Prostate gland (tissue), 2 donors: ENCODE measurements at regions not wholly inside any gene's neighbourhood (a gene's known extent, or its start where the extent isn't known, plus 50 kb on each side); places are given as distances from the start of the nearest gene placed in this dataset.

Experiments
- POLR2A ChIP-seq: fragments of 450-650 bp; IDR thresholded peaks from one replicate; pipeline ENCODE4 v1.6.1; 2016; ENCODE audit warnings: antibody characterized with exemption, mild to moderate bottlenecking
- POLR2AphosphoS5 ChIP-seq: sonication (generic); formaldehyde crosslinking; IDR thresholded peaks from one replicate; pipeline ENCODE4 v1.6.1; 2017; ENCODE audit warnings: antibody characterized with exemption
- TF ChIP-seq, protein P1 (sequence below), 4 experiments: fragments of 200-600 bp in 2 of 4; fragments of 450-650 bp in 2 of 4; sonication (generic) in 2 of 4; IDR thresholded peaks; 1 replicate in 3 of 4; 2 replicates in 1 of 4; pipeline ENCODE4 v1.5.1; 2016 to 2019; ENCODE audit warnings: antibody characterized with exemption in 4 of 4, mild to moderate bottlenecking in 2 of 4, moderate library complexity in 2 of 4

DNA sequence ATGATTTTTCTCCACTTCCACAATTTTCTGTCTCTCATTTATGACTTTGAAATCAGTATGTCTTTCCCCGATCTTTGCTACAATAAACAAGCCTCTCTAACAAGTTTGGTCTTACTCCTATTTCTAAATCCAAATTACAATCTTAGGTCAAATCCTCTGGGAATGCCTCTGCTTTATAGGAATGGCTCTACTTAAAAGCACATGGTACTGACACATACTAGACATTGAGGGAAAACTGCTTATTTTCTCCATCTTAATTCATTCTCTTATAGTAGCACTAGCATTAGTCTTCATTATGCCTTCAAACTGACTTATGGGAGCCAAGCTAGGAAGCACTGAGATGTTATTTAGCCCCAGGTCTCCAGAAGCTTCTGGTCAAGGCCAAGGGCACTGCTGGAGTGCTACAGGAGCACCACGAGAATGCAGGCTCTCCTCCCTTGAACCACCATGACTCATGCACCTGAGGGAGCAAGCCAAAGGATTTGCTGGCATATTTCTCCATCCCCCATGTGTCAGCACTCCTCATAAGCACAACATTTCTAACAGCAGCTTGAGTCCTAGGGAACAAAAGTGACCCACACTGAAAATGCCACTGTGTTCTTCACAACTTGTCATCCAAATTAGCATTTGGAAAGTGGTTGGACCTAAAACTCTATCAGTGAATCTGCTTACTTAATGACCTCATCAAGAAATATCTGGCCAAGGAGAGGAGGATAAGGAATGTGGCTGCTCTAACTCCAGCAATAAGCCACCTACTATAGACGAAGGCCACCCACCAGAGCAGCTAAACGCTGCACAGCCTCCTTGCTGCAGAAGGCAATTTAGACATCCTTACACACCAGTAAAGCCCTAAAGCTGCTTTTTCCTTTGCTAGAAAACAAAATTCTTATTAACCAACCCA lies 156.8 kb upstream of the KCNQ5 start:
- TF ChIP-seq, protein P1, sequence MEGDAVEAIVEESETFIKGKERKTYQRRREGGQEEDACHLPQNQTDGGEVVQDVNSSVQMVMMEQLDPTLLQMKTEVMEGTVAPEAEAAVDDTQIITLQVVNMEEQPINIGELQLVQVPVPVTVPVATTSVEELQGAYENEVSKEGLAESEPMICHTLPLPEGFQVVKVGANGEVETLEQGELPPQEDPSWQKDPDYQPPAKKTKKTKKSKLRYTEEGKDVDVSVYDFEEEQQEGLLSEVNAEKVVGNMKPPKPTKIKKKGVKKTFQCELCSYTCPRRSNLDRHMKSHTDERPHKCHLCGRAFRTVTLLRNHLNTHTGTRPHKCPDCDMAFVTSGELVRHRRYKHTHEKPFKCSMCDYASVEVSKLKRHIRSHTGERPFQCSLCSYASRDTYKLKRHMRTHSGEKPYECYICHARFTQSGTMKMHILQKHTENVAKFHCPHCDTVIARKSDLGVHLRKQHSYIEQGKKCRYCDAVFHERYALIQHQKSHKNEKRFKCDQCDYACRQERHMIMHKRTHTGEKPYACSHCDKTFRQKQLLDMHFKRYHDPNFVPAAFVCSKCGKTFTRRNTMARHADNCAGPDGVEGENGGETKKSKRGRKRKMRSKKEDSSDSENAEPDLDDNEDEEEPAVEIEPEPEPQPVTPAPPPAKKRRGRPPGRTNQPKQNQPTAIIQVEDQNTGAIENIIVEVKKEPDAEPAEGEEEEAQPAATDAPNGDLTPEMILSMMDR (IDR thresholded peaks at IDR 0.05): no peak
- TF ChIP-seq POLR2A (no peak), POLR2AphosphoS5 (no peak)
